H1 (cell line): ENCODE measurements at regions not wholly inside any gene's neighbourhood (a gene's known extent, or its start where the extent isn't known, plus 50 kb on each side); places are given as distances from the start of the nearest gene placed in this dataset.

Source experiments
- CTCF ChIA-PET: fragments of 300-600 bp; sonication (Branson Sonifier 250); formaldehyde crosslinking; loops from one replicate; lab custom pipeline; 2021; ENCODE audit not compliant: partially characterized antibody; lab: Charles Lee
- POLR2A ChIA-PET: fragments of 300-600 bp; sonication (Branson Sonifier 250); formaldehyde crosslinking; loops from one replicate; lab custom pipeline; 2021; ENCODE audit warnings: inconsistent platforms; ENCODE audit not compliant: partially characterized antibody; lab: Charles Lee
- DNase-seq, 2 experiments: peaks; one replicate each; pipeline versions ENCODE4 v3.0.0 to v3.0.0-alpha.2; 2010 to 2022; ENCODE audit warnings: low spot score in 2 of 2, low read depth in 1 of 2, mixed read lengths in 1 of 2
- FAIRE-seq: peaks from 2 replicates; lab custom pipeline; 2011; peaks lifted over from hg19 to GRCh38; lab: Jason Lieb, UNC
- H2AFZ ChIP-seq: 2 replicates; pipeline ENCODE4 v1.8.1; 2012; ENCODE audit warnings: low read length, inconsistent platforms
- H2AK5ac ChIP-seq: 2 replicates; pipeline ENCODE4 v1.6.1; 2013; ENCODE audit warnings: low read depth, low read length
- H2BK120ac ChIP-seq: replicated peaks from 2 replicates; pipeline ENCODE3; 2013; ENCODE audit warnings: low read depth, low read length, inconsistent platforms
- H2BK12ac ChIP-seq: 2 replicates; pipeline ENCODE4 v1.6.1; 2013; ENCODE audit warnings: low read depth, low read length
- H2BK15ac ChIP-seq: 2 replicates; pipeline ENCODE4 v1.6.1; 2013; ENCODE audit warnings: low read length
- H2BK20ac ChIP-seq: 2 replicates; pipeline ENCODE4 v1.6.1; 2013; ENCODE audit warnings: low read length
- H2BK5ac ChIP-seq: 2 replicates; pipeline ENCODE4 v1.6.1; 2013; ENCODE audit warnings: low read depth, low read length
- H3K14ac ChIP-seq: 2 replicates; pipeline ENCODE4 v1.6.1; 2013; ENCODE audit warnings: inconsistent platforms; ENCODE audit not compliant: insufficient read length
- H3K18ac ChIP-seq: 2 replicates; pipeline ENCODE4 v1.6.1; 2013; ENCODE audit warnings: low read length; ENCODE audit errors: extremely low read depth
- H3K23ac ChIP-seq: 2 replicates; pipeline ENCODE4 v1.6.1; 2013; ENCODE audit warnings: inconsistent platforms; ENCODE audit not compliant: insufficient read length
- H3K23me2 ChIP-seq: 2 replicates; pipeline ENCODE4 v1.6.1; 2013; ENCODE audit warnings: low read depth, low read length
- H3K27ac ChIP-seq: 2 replicates; pipeline ENCODE4 v1.6.1; 2011; ENCODE audit warnings: low read depth, low read length, inconsistent platforms
- H3K27me3 ChIP-seq, 4 experiments: replicated peaks in 1 of 4; 1 replicate in 1 of 4; 2 replicates in 3 of 4; pipeline versions ENCODE4 v1.6.1 to v1.8.1; 2011 to 2013; ENCODE audit warnings: low read length in 3 of 4, mild to moderate bottlenecking in 3 of 4, inconsistent platforms in 2 of 4, mixed read lengths in 2 of 4, moderate library complexity in 1 of 4; ENCODE audit not compliant: control insufficient read depth in 3 of 4, insufficient read depth in 3 of 4; ENCODE audit errors: extremely low read depth in 1 of 4
- H3K36me3 ChIP-seq, 4 experiments: 2 replicates each; pipeline versions ENCODE4 v1.6.1 to v1.8.1; 2011 to 2013; ENCODE audit warnings: mild to moderate bottlenecking in 4 of 4, low read length in 3 of 4, moderate library complexity in 2 of 4, control low read depth in 1 of 4, inconsistent platforms in 1 of 4; ENCODE audit not compliant: insufficient read depth in 4 of 4, control insufficient read depth in 2 of 4
- H3K4ac ChIP-seq: replicated peaks from 2 replicates; pipeline ENCODE3; 2013; ENCODE audit warnings: low read length, low read depth, mixed read lengths, inconsistent platforms; ENCODE audit not compliant: insufficient read length
- H3K4me1 ChIP-seq, 4 experiments: replicated peaks in 1 of 4; 1 replicate in 1 of 4; 2 replicates in 3 of 4; pipeline versions ENCODE4 v1.6.1 to v1.8.1; 2011 to 2013; ENCODE audit warnings: low read length in 3 of 4, inconsistent platforms in 2 of 4, mixed read lengths in 1 of 4; ENCODE audit not compliant: insufficient read depth in 4 of 4, control insufficient read depth in 3 of 4
- H3K4me2 ChIP-seq, 2 experiments: 2 replicates each; pipeline versions ENCODE4 v1.6.1 to v1.8.1; 2011 to 2013; ENCODE audit warnings: low read depth in 2 of 2, low read length in 2 of 2, control low read depth in 1 of 2, inconsistent platforms in 1 of 2, mild to moderate bottlenecking in 1 of 2; ENCODE audit not compliant: insufficient read depth in 1 of 2
- H3K4me3 ChIP-seq, 4 experiments: fragments of 200-600, 300-600 bp in 1 of 4; sonication (generic), shearing (Covaris generic), sonication (Bioruptor Twin) in 1 of 4; 2 replicates each; pipeline versions ENCODE4 v1.5.1 to v1.8.1; 2011 to 2016; ENCODE audit warnings: low read length in 4 of 4, low read depth in 3 of 4, control low read depth in 2 of 4, inconsistent platforms in 2 of 4, mild to moderate bottlenecking in 2 of 4, mixed read lengths in 1 of 4, moderate library complexity in 1 of 4; ENCODE audit not compliant: insufficient read depth in 2 of 4; ENCODE audit errors: extremely low read depth in 1 of 4
- H3K56ac ChIP-seq: replicated peaks from 2 replicates; pipeline ENCODE3; 2013; ENCODE audit warnings: low read depth, mild to moderate bottlenecking, mixed read lengths, low read length, inconsistent platforms; ENCODE audit not compliant: insufficient read length
- H3K79me1 ChIP-seq: 2 replicates; pipeline ENCODE4 v1.6.1; 2013; ENCODE audit warnings: low read depth, low read length, control low read depth
- H3K79me2 ChIP-seq, 2 experiments: 2 replicates each; pipeline versions ENCODE4 v1.6.1 to v1.8.1; 2012 to 2013; ENCODE audit warnings: low read length in 2 of 2, mild to moderate bottlenecking in 2 of 2, inconsistent platforms in 1 of 2; ENCODE audit not compliant: insufficient read depth in 2 of 2, control insufficient read depth in 1 of 2
- H3K9ac ChIP-seq, 4 experiments: replicated peaks in 1 of 4; 1 replicate in 1 of 4; 2 replicates in 3 of 4; pipeline versions ENCODE4 v1.6.1 to v1.8.1; 2011 to 2013; ENCODE audit warnings: low read depth in 3 of 4, low read length in 3 of 4, control low read depth in 2 of 4, mild to moderate bottlenecking in 2 of 4, moderate library complexity in 2 of 4, inconsistent platforms in 1 of 4; ENCODE audit errors: extremely low read depth in 1 of 4
- H3K9me3 ChIP-seq, 2 experiments: 2 replicates each; pipeline versions ENCODE4 v1.6.1 to v1.8.1; 2012 to 2013; ENCODE audit warnings: mild to moderate bottlenecking in 2 of 2, moderate library complexity in 2 of 2, control low read depth in 1 of 2, inconsistent platforms in 1 of 2, low read depth in 1 of 2, low read length in 1 of 2, mixed read lengths in 1 of 2; ENCODE audit not compliant: insufficient read depth in 2 of 2
- H4K20me1 ChIP-seq, 2 experiments: replicated peaks in 1 of 2; 2 replicates each; pipeline versions ENCODE3 to v1.8.1; 2011 to 2013; ENCODE audit warnings: inconsistent platforms in 2 of 2, low read length in 2 of 2, mild to moderate bottlenecking in 1 of 2; ENCODE audit not compliant: insufficient read depth in 2 of 2, control insufficient read depth in 1 of 2
- H4K5ac ChIP-seq: 2 replicates; pipeline ENCODE4 v1.6.1; 2013; ENCODE audit warnings: low read length, low read depth, mixed read lengths, inconsistent platforms; ENCODE audit not compliant: insufficient read length
- H4K8ac ChIP-seq: 2 replicates; pipeline ENCODE4 v1.8.0; 2013; ENCODE audit warnings: mild to moderate bottlenecking, moderate library complexity, low read length, inconsistent platforms; ENCODE audit not compliant: insufficient read depth; ENCODE audit errors: extremely low read depth
- H4K91ac ChIP-seq: replicated peaks from 2 replicates; pipeline ENCODE3; 2013; ENCODE audit warnings: low read length, mixed read lengths, inconsistent platforms; ENCODE audit not compliant: insufficient read length
- CHD2 ChIP-seq: IDR thresholded peaks from 2 replicates; pipeline ENCODE4 v1.6.1; 2012; ENCODE audit warnings: low read length, improper control_type of control experiment
- JUN ChIP-seq: IDR thresholded peaks from 2 replicates; pipeline ENCODE4 v1.6.1; 2011; ENCODE audit warnings: low read depth, mild to moderate bottlenecking, improper control_type of control experiment, low read length
- JUND ChIP-seq: IDR thresholded peaks from 2 replicates; pipeline ENCODE4 v1.6.1; 2011; ENCODE audit warnings: mild to moderate bottlenecking, improper control_type of control experiment, low read length
- KDM1A ChIP-seq: fragments of 200-600, 300-600 bp; sonication (generic); IDR thresholded peaks from 2 replicates; pipeline ENCODE4 v1.7.1; 2016; ENCODE audit warnings: mild to moderate bottlenecking, low read length, borderline replicate concordance
- SIN3A ChIP-seq, 2 experiments: IDR thresholded peaks in 1 of 2; conservative IDR thresholded peaks in 1 of 2; 2 replicates each; pipeline ENCODE4 v1.6.1; 2011 to 2012; ENCODE audit warnings: low read length in 2 of 2, improper control_type of control experiment in 1 of 2, low read depth in 1 of 2, mild to moderate bottlenecking in 1 of 2
- SIX5 ChIP-seq: IDR thresholded peaks from 2 replicates; pipeline ENCODE4 v1.6.1; 2011; ENCODE audit warnings: mild to moderate bottlenecking, low read depth, low read length
- SRF ChIP-seq: IDR thresholded peaks from 2 replicates; pipeline ENCODE4 v1.6.1; 2011; ENCODE audit warnings: mild to moderate bottlenecking, low read depth, low read length, moderate library complexity
- TAF1 ChIP-seq: IDR thresholded peaks from 2 replicates; pipeline ENCODE4 v1.6.1; 2011; ENCODE audit warnings: mild to moderate bottlenecking, low read depth, low read length
- TCF12 ChIP-seq: IDR thresholded peaks from 2 replicates; pipeline ENCODE4 v1.6.1; 2011; ENCODE audit warnings: low read depth, mild to moderate bottlenecking, low read length
- YY1 ChIP-seq: IDR thresholded peaks from 2 replicates; pipeline ENCODE4 v1.6.1; 2011; ENCODE audit warnings: low read depth, mild to moderate bottlenecking, low read length
- WGBS, 2 experiments: shearing (Covaris generic) in 1 of 2; methylation state at CpG; one replicate each; pipeline versions ENCODE4 v1.1.6 to v1.1.7; 2013 to 2015; ENCODE audit warnings: low lambda C conversion rate in 2 of 2, mixed read lengths in 2 of 2, inconsistent platforms in 1 of 2, low coverage in 1 of 2, missing lambda C conversion rate in 1 of 2; ENCODE audit not compliant: insufficient replicate concordance in 2 of 2, insufficient coverage in 1 of 2, insufficient read length in 1 of 2; ENCODE audit errors: extremely low coverage in 1 of 2, missing lambda C conversion rate in 1 of 2; 5-methylcytosine and 5-hydroxymethylcytosine counted together

DNA sequence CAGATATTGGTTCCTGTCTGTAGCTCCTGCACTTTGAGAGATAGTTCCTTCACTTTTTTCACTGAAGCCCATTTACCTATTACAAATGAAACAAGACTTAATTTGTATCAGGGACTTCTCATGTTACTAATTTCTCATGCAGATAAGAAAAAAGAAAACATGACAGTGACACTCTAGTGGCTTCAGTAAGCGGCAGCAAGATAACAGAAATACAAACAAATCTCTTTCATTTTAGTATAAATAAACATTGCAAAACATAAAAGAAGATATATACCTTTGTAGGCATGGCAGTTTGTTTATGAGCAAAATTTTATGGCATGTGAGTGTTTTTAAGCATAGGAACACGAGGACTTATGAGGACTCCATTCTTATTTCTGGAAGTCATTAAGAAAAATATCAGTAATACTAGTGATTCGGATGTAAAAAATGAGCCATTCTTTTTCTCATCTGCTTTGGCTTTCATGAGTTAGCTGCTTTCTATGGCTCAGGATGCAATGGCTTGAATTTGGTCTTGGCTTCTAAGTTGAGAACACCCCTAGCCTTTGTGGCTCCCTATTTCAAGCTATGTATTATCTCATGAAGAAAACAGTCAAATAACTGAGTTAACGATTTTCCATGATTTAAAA, 310.1 kb upstream of the RGS6 start:
- Histone ChIP-seq H2BK12ac (no peak overlapping the region), H3K79me1 (no peaks in the 10 kb centered on the region), H4K8ac (no peak overlapping the region), H4K91ac (no peak overlapping the region), H3K27ac (no peak overlapping the region), H4K20me1 (peaks cover 0 to 2% of the 10 kb centered on the region in 2 experiments), H2AK5ac (no peak overlapping the region), H3K23me2 (no peaks in the 10 kb centered on the region), H3K4ac (no peak overlapping the region), H2BK15ac (no peak overlapping the region), H3K4me3 (no peak overlapping the region), H3K9ac (no peak overlapping the region), H3K56ac (no peak overlapping the region), H3K4me1 (0 out of 7 replicates have a peak, but pooled peaks cover 0 to 2% (median 0%) of the 10 kb centered on the region in 4 experiments), H3K79me2 (no peaks in the 10 kb centered on the region), H3K9me3 (no peaks in the 10 kb centered on the region), H3K4me2 (no peak overlapping the region), H3K14ac (no peak overlapping the region), H2BK120ac (no peak overlapping the region), H3K27me3 (peaks cover 0 to 1% (median 0%) of the 10 kb centered on the region in 4 experiments; a peak in 1 of 7 replicates), H3K36me3 (peaks cover 0 to 3% (median 1%) of the 10 kb centered on the region in 4 experiments; a peak in 1 of 8 replicates), H2BK5ac (no peak overlapping the region), H3K18ac (no peak overlapping the region), H2BK20ac (no peak overlapping the region), H2AFZ (no peak overlapping the region), H4K5ac (no peak overlapping the region), H3K23ac (no peak overlapping the region)
- ChIA-PET CTCF (interaction anchor here (1.6 kb wide), 1 partner anchor 9 kb away, joined by 4 read pairs; no protein-coding TSS in a partner anchor), POLR2A (no interaction called here)
- WGBS, 2 experiments: 85% methylated on average over 4 of the region's 4 CpGs; no CpG with 5 or more reads in 1 of the 2 experiments
- no peak for DNase-seq
- FAIRE-seq: no peak
- TF ChIP-seq YY1: no peak
- no peak for TF ChIP-seq SIN3A (conservative IDR thresholded peaks at IDR 0.05 in 1 of 2, IDR thresholded peaks at IDR 0.05 in 1 of 2; ENCODE audit: low read depth in 1 of 2, low read length in 2 of 2)
- no peak for TF ChIP-seq SRF
- TF ChIP-seq CHD2: no peak
- no peak for TF ChIP-seq TAF1
- TF ChIP-seq TCF12: no peak
- no peak for TF ChIP-seq KDM1A
- no peak for TF ChIP-seq JUN
- no peak for TF ChIP-seq SIX5
- TF ChIP-seq JUND: no peak
